Naive B cell (primary cell): ENCODE measurements at regions not wholly inside any gene's neighbourhood (a gene's known extent, or its start where the extent isn't known, plus 50 kb on each side); places are given as distances from the start of the nearest gene placed in this dataset.

ENCODE experiments used
- ATAC-seq, 2 donors: fragments of 150-1000 bp; cut with Tn5 transposase; 2 replicates each; pipeline ENCODE4 v1.10.0; 2021; ENCODE audit warnings: low read depth in 2 of 2, mild to moderate bottlenecking in 2 of 2, moderate library complexity in 2 of 2
- DNase-seq: peaks from one replicate; pipeline ENCODE4 v3.0.0; 2022
- H3K27ac Mint-ChIP-seq, 6 donors: one replicate each; pipeline ENCODE4 v1.8.0; 2020 to 2022; ENCODE audit warnings: mild to moderate bottlenecking in 6 of 6, mixed read lengths in 6 of 6, moderate library complexity in 5 of 6, inconsistent platforms in 2 of 6
- H3K27me3 Mint-ChIP-seq, 3 donors: one replicate each; pipeline ENCODE4 v1.8.0; 2021 to 2022; ENCODE audit warnings: mixed read lengths in 3 of 3, mild to moderate bottlenecking in 1 of 3
- H3K36me3 Mint-ChIP-seq, 2 donors: one replicate each; pipeline ENCODE4 v1.8.0; 2020 to 2022; ENCODE audit warnings: mixed read lengths in 2 of 2, inconsistent platforms in 1 of 2, mild to moderate bottlenecking in 1 of 2
- H3K4me1 Mint-ChIP-seq, 3 donors: one replicate each; pipeline ENCODE4 v1.8.0; 2020 to 2022; ENCODE audit warnings: mixed read lengths in 3 of 3, inconsistent platforms in 1 of 3, mild to moderate bottlenecking in 1 of 3, moderate library complexity in 1 of 3
- H3K4me3 Mint-ChIP-seq, 8 donors: one replicate each; pipeline ENCODE4 v1.8.0; 2020 to 2022; ENCODE audit warnings: mild to moderate bottlenecking in 8 of 8, mixed read lengths in 8 of 8, moderate library complexity in 8 of 8, inconsistent platforms in 2 of 8
- H3K9me3 Mint-ChIP-seq, 7 donors: one replicate each; pipeline ENCODE4 v1.8.0; 2020 to 2022; ENCODE audit warnings: mixed read lengths in 7 of 7, mild to moderate bottlenecking in 5 of 7, inconsistent platforms in 2 of 7, moderate library complexity in 1 of 7

GRCh38 chr18:63046375-63046774 is 273.2 kb downstream of the BCL2 start:
- H3K27me3 Mint-ChIP-seq = no peaks in the 10 kb centered on the region
- peaks cover 2 to 13% of the 10 kb centered on the region in 2 donors for H3K36me3 Mint-ChIP-seq
- H3K9me3 Mint-ChIP-seq = peaks cover 1 to 7% (median 3%) of the 10 kb centered on the region in 7 donors
- no peak overlapping the region for H3K4me3 Mint-ChIP-seq
- H3K27ac Mint-ChIP-seq = no peak overlapping the region
- no peak for DNase-seq
- ATAC-seq = no peak
- H3K4me1 Mint-ChIP-seq = peaks cover 14 to 32% (median 19%) of the 10 kb centered on the region in 3 donors

GRCh38 chr18:63043516-63043915 is 276.1 kb downstream of the BCL2 start:
- H3K4me3 Mint-ChIP-seq = no peak overlapping the region
- DNase-seq (no peak), ATAC-seq (no peak)
- H3K27me3 Mint-ChIP-seq = no peaks in the 10 kb centered on the region
- peaks cover 7 to 13% of the 10 kb centered on the region in 2 donors for H3K36me3 Mint-ChIP-seq
- H3K27ac Mint-ChIP-seq = peak overlapping the region in 1 of 6 donors; percentile 53
- peaks cover 16 to 28% (median 20%) of the 10 kb centered on the region in 3 donors for H3K4me1 Mint-ChIP-seq
- H3K9me3 Mint-ChIP-seq = peaks cover 1 to 8% (median 4%) of the 10 kb centered on the region in 7 donors

GRCh38 chr18:63042351-63042750 is 277.2 kb downstream of the BCL2 start:
- Mint-ChIP-seq H3K27ac (peak overlapping the region in 2 of 6 donors; percentile 0 to 92), H3K4me3 (no peak overlapping the region), H3K27me3 (no peaks in the 10 kb centered on the region), H3K9me3 (peaks cover 1 to 8% (median 4%) of the 10 kb centered on the region in 7 donors), H3K36me3 (peaks cover 7 to 13% of the 10 kb centered on the region in 2 donors), H3K4me1 (peaks cover 16 to 28% (median 20%) of the 10 kb centered on the region in 3 donors)
- ATAC-seq (no peak), DNase-seq (no peak)

- peak overlapping the region; percentile 32 to 97 (median 86) for H3K27ac Mint-ChIP-seq
- peak; percentile 55 for DNase-seq
- ATAC-seq = peak; percentile 88 to 94
- peaks cover 16 to 28% (median 20%) of the 10 kb centered on the region in 3 donors for H3K4me1 Mint-ChIP-seq
- H3K4me3 Mint-ChIP-seq = peak overlapping the region in 7 of 8 donors; percentile 10 to 82 (median 54)
- no peaks in the 10 kb centered on the region for H3K27me3 Mint-ChIP-seq
- H3K36me3 Mint-ChIP-seq = peaks cover 7 to 13% of the 10 kb centered on the region in 2 donors
- peaks cover 1 to 8% (median 4%) of the 10 kb centered on the region in 7 donors for H3K9me3 Mint-ChIP-seq
Observed at GRCh38 chr18:63040788-63041410, 278.7 kb downstream of the BCL2 start.

GRCh38 chr18:63037491-63037890 is 282.1 kb downstream of the BCL2 start:
- peaks cover 16 to 23% (median 17%) of the 10 kb centered on the region in 3 donors for H3K4me1 Mint-ChIP-seq
- H3K9me3 Mint-ChIP-seq = peaks cover 1 to 5% (median 4%) of the 10 kb centered on the region in 7 donors
- ATAC-seq = no peak
- DNase-seq = no peak
- peaks cover 7 to 11% of the 10 kb centered on the region in 2 donors for H3K36me3 Mint-ChIP-seq
- no peaks in the 10 kb centered on the region for H3K27me3 Mint-ChIP-seq
- H3K4me3 Mint-ChIP-seq = no peak overlapping the region
- peak overlapping the region in 1 of 6 donors; percentile 12 for H3K27ac Mint-ChIP-seq

GRCh38 chr18:63031375-63031774 is 288.2 kb downstream of the BCL2 start:
- H3K27me3 Mint-ChIP-seq = no peaks in the 10 kb centered on the region

More at GRCh38 chr18:63031375-63031774, 288.2 kb downstream of the BCL2 start:
- no peak for ATAC-seq
- Mint-ChIP-seq H3K9me3 (peaks cover 0 to 4% (median 0%) of the 10 kb centered on the region in 7 donors), H3K4me1 (peaks cover 12 to 14% (median 12%) of the 10 kb centered on the region in 3 donors), H3K27ac (no peak overlapping the region), H3K4me3 (no peak overlapping the region), H3K36me3 (no peaks in the 10 kb centered on the region)
- no peak for DNase-seq
